ENCODE measurements at regions not wholly inside any gene's neighbourhood (a gene's known extent, or its start where the extent isn't known, plus 50 kb on each side); places are given as distances from the start of the nearest gene placed in this dataset.
"Not testable (repeated sequence)": the region's sequence is repeated elsewhere in the genome, so short reads cannot be mapped to it uniquely, and the experiment has no call there.

DNA sequence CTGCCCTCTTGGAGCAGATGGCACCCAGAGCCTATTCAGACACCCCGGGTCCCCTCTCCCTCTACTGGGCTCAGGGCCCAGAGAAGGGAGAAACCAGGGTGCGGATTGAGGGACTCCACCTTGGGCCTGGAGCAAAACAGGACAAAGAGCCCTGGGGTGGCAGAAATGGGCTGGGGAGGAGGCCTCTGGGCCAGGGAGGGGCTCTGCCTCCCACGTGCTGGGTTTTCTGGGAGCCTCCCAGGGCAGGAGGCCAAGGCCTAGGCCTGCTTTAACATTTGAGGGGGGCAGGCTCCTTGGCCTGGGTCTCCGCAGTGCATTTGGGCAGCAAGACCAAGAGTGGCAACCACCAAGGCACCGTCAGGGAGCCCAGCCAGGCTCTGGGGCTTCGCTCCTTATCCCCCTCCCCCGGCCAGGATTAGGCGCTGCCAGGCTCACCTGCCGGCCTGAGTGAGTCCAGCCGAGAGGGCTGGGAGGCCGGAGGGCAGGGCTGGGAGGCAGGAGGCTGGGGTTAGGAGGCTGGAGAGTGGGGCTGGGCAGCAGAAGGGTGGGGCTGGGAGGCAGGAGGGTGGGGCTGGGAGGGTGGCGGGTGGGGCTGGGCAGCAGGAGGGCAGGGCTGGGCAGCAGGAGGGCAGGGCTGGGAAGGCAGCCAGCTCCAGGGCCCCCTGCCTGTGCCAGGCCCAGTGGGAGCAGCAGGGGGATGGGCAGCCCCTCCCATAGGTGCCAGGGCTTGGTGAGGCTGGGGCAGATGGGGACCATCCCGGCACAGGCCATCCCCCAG, 101.8 kb upstream of the EIF5 start:
- DNase-seq = no peak

GRCh38 chr14:103232831-103233319, 101.2 kb upstream of the EIF5 start:
- no peak for DNase-seq

DNA sequence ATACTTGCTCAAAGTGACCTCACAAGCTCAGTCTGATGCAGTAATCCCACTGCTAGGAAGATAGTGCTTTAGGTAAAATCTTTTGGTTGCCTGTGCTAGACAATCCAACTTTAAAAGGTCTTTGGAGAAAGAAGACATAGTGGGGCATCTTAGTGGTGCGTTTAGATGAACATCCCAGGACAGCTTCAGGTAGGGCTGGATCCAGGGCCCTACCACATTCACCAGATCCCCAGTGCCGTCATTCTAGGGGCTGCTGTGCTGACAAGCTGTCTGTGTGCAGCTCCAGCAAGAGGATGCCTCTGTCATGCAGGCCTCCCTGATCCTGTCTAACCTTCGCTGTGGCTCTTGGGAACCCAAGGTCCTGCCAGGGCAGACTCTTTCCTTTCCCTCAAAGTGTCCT, 100.7 kb upstream of the EIF5 start:
- DNase-seq = no peak

GRCh38 chr14:103234826-103235225, 99.2 kb upstream of the EIF5 start:
- not testable (repeated sequence) for DNase-seq

DNA sequence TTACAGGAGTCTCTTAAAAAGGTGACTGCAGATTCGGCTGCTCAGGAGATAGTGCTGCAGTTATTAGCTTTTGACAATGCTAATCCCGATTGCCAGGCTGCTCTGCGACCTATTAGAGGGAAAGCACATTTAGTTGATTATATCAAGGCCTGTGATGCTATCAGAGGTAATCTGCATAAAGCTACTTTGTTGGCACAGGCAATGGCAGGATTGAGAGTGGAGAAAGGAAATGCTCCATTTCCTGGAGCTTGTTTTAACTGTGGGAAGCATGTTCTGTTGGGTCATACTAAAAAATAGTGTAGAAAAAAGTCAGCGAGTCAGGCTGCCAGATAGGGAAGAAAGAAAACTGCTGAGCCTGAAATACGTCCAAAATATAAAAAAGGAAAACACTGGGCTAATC, 98.5 kb upstream of the EIF5 start:
- not testable (repeated sequence) for DNase-seq

DNA sequence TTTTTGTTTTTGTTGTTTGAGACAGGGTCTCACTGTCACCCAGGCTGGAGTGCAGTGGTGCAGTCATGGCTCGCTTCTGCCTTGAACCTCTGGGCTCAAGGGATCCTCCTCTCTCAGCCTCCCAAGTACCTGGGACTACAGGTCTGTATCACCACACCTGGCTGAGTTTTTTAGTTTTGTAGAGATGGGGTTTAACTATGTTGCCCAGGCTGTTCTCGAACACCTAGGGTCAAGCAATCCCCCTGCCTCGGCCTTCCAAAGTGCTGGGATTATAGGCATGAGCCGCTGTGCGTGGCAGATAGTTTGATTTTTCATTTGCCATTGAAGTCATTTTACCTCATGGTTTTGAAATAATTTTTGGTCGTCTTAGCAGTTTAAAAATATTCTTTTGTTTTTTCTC, 94.3 kb upstream of the EIF5 start:
- no peak for DNase-seq

DNA sequence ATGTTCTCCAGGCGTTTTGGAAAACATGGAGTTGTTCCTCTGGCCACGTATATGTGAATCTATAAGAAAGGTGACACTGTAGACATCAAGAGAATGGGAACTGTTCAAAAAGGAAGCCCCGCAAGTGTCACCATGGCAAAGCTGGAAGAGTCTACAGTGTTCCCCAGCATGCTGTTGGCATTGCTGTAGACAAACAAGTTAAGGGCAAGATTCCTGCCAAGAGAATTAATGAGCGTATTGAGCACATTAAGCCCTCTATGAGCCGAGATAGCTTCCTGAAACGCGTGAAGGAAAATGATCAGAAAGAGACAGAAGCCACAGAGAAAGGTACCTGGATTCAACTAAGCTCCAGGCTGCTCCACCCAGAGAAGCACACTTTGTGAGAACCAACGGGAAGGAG, 92.5 kb upstream of the EIF5 start:
- DNase-seq = no peak

- no peak for DNase-seq
These were observed 90.0 kb upstream of the EIF5 start for GRCh38 chr14:103243764-103244737.

DNA sequence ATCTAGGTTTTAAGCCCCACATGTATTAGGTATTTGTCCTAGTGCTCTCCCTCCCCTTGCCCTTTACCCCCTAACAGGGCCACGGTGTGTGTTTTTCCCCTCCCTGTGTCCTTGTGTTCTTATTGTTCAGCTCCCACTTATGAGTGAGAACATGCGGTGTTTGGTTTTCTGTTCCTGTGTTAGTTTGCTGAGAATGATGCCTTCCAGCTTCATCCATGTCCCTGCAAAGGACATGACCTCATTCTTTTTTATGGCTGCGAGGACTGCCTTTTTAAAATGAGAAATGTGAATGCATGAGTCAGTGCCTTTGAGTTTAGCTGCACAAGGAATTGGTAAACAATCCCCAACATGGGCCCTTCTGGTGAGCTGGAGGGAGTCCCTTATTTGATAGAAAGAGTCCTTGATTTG, 88.4 kb upstream of the EIF5 start:
- not testable (repeated sequence) for DNase-seq

DNA sequence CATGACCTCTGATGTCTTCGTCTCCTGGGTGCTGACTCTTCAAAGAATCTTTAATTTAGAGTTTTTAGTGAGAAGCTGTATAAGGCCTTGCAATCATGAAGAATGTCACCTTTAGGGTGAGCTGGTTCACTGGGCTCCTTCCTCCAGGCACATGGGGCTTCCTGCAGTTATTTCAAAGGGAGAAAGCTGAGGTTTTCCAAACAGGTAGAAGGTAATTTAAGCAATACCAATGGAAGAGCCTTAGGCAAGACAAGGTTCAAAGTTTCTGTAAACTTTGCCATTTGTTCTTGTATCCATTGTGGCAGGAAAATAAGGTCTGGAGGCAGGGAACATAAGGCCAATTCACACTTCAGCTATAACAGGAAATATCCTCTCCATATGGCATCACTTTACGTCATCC, 88.0 kb upstream of the EIF5 start:
- DNase-seq = no peak

DNA sequence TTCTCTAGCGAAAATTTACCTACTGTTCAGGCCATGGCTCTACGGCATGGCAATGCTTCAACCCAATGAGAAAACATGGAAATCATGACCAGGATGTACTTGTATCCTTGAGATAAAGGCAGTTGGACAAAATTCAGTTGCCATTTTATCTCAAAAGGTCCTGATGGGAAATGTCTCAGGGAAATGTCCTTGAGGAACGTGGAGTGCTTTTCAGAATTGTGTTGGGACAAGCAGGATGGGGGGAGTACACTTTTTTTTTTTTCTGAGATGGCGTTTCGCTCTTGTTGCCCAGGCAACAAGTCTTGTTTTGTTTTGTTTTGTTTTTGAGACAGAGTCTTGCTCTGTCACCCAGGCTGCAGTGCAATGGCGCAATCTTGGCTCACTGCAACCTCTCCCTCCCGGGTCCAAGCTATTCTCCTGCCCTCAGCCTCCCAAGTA, 86.8 kb upstream of the EIF5 start:
- DNase-seq = no peak

DNA sequence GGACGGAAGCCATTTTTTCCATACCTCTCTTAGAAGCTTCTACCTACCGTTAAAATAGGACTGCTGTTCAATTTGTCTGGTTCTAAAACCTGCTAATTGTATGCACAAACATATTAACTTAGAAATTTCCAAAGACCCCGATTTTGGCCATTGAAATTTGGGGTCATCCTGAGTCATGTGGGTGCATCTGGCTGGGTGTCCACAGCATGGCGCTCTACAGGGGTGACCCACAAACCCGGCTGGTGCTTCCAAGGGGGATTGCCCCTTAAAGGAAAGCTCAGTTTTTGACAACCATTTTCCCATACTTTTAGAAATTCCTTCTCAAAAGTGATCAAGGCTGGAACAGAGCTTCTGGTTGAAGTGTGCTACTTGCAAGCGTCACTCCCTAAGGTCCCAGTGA, 83.9 kb upstream of the EIF5 start:
- no peak for DNase-seq

GRCh38 chr14:103250874-103251273, 83.2 kb upstream of the EIF5 start:
- DNase-seq = no peak

GRCh38 chr14:103255555-103255954, 78.5 kb upstream of the EIF5 start:
- no peak for DNase-seq

DNA sequence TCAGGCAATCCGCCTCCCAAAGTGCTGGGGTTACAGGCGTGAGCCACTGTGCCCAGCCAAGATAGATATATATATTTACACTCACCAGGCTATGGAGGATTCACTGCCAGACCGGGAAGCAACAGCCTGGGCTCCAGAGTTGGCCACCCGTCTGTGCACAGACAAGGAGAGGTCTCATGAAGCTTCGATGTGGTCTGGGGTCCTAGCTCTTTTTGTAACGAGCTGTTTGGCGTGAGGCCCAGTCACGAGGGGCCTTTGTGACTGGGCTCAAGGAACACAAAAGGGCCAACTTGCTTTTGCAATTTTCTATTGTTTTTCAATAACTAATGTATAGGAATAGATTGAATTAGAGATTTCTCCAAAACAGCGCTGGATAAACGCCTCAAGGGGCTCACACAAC, 77.6 kb upstream of the EIF5 start:
- DNase-seq = no peak

GRCh38 chr14:103257211-103257962, 76.7 kb upstream of the EIF5 start:
- no peak for DNase-seq

- DNase-seq = no peak
These were observed 75.8 kb upstream of the EIF5 start for GRCh38 chr14:103258211-103258610.

DNA sequence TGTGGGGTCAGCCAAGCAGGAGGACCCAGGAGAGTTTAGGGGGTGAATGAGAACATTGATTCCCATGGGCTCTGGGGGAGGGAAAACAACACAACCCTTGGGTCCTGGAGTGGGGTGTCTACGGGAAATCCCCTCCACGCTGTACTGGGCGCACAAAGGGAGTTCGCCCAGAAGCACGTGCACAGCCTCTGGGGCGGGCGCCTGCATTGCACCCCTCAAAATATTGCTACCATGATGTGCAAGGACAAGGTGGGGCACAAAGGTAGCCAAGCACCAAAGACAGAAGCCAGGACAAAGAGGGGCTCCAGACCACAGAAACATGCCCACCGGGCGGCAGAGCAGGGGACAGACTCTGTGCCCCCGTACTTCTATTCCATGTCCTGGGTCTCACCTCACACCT, 74.9 kb upstream of the EIF5 start:
- no peak for DNase-seq

DNA sequence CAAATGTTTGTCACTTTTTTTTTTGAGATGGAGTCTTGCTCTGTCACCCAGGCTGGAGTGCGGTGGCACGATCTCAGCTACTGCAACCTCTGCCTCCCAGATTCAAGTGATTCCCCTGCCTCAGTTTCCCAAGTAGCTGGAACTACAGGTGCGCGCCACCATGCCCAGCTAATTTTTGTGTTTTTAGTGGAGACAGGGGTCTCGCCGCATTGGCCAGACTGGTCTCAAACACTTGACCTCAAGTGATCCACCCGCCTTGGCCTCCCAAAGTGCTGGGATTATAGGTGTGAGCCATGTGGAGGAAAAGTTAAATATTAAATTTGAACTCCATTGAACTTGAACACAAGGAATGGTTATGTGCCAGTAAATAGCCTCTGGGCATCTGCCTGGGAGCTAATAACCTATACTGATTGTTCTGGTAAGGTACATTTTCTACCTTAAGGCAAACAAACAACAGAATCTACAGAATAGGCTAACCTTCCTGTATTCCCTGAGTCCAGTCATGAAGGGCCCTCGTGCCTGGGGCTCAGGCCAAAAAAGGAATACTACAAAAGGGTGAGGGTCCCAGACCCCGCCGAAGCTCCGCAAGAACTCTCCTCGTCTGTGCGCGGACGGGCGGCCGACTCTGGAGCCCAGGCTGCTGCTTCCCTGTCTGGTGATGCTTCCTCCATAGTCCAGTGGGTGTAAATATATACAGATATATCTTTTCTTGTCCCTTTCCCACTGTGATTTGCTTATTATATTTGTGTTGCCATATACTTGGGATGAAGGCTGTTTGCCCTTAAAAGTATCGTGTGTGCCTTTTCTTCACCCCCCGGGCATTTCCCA, 74.0 kb upstream of the EIF5 start:
- DNase-seq = no peak

DNA sequence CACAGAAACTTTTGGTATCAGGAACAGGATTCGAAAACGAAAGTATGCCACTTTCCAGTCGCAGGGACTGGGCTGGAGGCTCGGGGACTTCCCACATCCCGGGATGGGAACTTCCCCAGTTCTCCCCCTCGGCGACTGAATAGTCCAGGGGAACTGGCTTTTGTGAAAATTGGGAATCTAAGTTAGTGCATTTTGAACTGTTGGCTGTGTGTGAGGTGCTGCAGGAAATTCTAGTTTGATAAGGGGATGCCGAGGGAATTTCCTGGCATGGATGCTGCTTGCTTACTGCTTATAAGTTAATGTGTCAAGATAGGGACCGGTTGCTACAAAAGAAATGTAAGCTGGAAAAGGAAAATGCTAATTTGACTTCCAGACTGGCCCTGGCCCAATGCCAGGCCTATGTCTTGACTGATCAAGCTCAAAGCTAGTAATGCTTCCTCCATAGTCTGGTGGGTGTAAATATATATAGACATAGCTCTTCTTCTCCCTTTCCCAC, 73.4 kb upstream of the EIF5 start:
- DNase-seq = no peak

DNA sequence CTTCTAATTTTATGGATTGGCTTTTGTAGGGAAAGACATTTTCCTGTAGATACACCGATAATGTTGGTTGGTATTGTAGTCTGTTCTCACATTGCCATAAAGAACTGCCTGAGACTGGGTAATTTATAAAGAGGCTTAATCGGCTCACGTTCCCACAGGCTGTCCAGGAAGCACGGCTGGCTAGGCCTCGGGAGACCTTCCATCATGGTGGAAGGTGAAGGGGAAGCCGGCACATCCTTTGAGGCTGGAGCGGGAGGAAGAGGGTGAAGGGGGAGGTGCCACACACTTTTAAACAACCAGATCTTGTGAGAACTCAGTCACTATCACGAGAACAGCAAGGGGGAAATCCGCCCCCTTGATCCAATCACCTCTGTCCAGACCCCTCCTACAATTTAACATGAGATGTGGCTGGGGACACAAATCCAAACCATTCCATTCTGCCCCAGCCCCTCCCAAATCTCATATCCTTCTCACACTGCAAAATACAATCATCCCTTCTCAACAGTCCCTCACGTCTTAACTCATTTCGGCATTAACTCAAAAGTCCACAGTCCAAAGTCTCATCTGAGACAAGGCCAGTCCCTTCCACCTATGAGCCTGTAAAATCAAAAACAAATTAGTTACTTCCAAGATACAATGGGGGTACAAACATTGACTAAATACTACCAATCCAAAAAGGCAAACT, 66.7 kb upstream of the EIF5 start:
- DNase-seq = no peak

All from MV-4-11 (cell line).